ENCODE measurements at regions not wholly inside any gene's neighbourhood (a gene's known extent, or its start where the extent isn't known, plus 50 kb on each side); places are given as distances from the start of the nearest gene placed in this dataset.

DNA sequence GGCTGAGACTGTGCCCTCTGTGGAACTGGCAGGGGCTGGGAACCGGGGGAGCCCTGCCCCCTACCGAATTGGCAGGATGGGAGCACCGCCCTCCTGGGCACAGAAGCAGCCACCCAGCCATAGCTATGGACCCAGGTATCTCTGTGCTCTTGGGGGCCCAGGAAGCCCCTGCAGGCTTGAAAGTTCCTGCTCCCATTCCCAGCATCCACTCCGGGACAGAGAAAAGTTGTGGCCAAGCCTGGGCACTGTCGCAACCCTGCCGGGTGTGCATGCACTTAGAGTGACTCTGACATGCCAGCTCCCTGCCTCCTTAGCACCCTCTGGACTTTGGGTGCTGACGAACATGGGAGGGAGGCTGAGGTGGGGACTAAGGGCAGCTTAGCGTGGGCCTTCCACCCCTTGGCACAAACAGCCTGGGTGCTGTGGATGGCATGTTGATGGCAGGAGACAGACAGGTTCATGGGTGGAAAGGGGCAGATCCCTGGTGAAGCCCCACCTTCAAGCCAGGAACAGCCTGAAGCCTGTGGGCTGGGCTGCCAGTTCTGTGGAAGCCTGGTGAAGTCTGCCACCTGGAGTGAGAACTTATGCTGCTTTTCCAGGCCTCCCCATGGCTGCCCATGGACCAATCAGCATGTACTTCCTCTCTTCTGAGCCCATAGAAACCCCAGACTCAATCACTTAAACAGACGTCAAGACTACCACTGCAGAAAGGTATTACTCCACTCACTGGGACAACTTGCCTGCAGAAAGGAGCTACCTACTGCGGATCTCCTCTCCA, 279.0 kb downstream of the ATXN7L3B start:
- Mint-ChIP-seq H3K4me3 (no peak overlapping the region), H3K9me3 (ENCODE audit: low read depth) (peaks cover 6% of the 10 kb centered on the region), H3K27me3 (no peaks in the 10 kb centered on the region), H3K4me1 (ENCODE audit: low read depth) (no peaks in the 10 kb centered on the region), H3K36me3 (no peaks in the 10 kb centered on the region), H3K27ac (no peak overlapping the region)

DNA sequence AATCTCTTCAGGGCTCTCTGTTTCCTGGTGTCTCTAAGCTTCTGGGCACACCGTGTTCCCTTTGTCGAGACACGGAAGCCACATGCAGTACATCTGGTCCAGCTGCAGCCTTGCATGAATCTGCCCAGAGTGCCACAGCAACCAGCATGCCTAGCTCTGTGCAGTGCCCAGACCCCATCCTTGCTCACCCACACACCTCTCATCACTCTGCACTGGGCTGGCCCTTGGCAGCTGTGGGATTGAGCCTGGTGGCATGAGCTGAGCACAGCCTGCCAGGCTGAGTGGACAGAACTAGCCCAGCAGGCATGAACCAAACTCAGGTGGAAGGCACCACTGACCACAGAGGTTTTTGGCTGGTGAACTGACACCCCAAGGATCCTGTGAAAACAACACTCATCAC, 279.9 kb downstream of the ATXN7L3B start:
- Mint-ChIP-seq H3K9me3 (ENCODE audit: low read depth) (peaks cover 6% of the 10 kb centered on the region), H3K4me3 (no peak overlapping the region), H3K4me1 (ENCODE audit: low read depth) (no peaks in the 10 kb centered on the region), H3K27me3 (no peaks in the 10 kb centered on the region), H3K27ac (no peak overlapping the region), H3K36me3 (no peaks in the 10 kb centered on the region)

DNA sequence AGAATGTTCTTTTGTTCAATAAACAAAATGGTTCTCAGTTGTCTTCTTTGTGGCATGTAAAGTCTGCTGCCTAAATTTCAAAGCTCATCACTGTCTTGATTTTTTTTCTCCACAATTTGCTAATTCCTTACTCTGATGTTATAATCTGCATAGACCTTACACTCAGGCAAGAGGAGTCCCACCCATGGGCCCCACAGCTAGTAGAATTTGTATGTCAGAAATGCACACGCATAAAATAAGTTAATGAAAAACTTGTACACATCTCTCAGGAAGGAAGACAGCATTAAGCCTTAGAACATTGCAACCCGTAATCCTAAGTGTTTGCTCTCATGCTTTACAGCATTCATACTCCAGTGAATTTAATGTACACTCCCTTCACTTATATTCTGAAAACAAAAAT, 280.8 kb downstream of the ATXN7L3B start:
- no peaks in the 10 kb centered on the region for H3K4me1 Mint-ChIP-seq (ENCODE audit: low read depth)
- no peaks in the 10 kb centered on the region for H3K36me3 Mint-ChIP-seq
- no peaks in the 10 kb centered on the region for H3K27me3 Mint-ChIP-seq
- no peak overlapping the region for H3K27ac Mint-ChIP-seq
- no peak overlapping the region for H3K4me3 Mint-ChIP-seq
- H3K9me3 Mint-ChIP-seq (ENCODE audit: low read depth), result peaks cover 6% of the 10 kb centered on the region

DNA sequence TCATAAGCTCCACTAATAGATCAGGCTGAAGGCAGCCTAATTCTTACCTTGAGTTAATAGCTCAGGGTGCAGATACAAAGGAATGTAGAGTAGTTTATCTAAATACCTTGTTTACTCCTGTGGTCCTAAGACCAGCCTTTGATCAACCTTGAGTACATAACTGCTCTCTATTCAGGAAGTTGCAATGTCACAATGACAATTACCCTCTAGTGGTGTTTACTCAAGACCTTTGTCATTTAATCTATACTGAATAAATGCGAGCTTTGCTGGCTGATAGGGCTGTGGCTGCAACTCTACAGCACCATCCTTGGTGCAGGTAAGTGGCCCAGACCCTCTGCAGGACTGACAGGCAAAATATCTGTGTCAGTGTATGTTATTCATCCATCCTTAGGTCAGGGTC, 282.7 kb downstream of the ATXN7L3B start:
- Mint-ChIP-seq H3K27ac (no peak overlapping the region), H3K9me3 (ENCODE audit: low read depth) (peaks cover 14% of the 10 kb centered on the region), H3K27me3 (no peaks in the 10 kb centered on the region), H3K36me3 (no peaks in the 10 kb centered on the region), H3K4me1 (ENCODE audit: low read depth) (no peaks in the 10 kb centered on the region), H3K4me3 (no peak overlapping the region)

DNA sequence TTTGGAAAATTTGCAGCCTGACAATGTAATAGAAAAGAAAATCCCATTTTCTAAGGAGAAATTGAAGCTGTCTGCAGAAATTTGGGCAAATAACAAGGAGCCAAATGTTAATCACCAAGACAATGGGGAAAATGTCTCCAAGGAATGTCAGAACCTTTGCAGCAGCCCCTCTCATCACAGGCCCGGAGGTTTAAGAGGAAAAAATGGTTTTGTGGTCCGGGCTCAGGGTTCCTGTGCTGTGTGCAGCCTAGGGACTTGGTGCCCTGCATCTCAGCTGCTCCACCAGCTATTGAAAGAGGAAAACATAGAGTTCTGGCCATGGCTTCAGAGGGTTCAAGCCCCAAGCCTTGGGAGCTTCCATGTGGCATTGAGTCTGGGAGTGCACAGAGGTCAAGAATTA, 298.9 kb downstream of the ATXN7L3B start:
- no peak overlapping the region for H3K4me3 Mint-ChIP-seq
- H3K27ac Mint-ChIP-seq, result no peak overlapping the region
- H3K27me3 Mint-ChIP-seq, result no peaks in the 10 kb centered on the region
- peaks cover 8% of the 10 kb centered on the region for H3K9me3 Mint-ChIP-seq (ENCODE audit: low read depth)
- no peaks in the 10 kb centered on the region for H3K4me1 Mint-ChIP-seq (ENCODE audit: low read depth)
- H3K36me3 Mint-ChIP-seq, result no peaks in the 10 kb centered on the region

DNA sequence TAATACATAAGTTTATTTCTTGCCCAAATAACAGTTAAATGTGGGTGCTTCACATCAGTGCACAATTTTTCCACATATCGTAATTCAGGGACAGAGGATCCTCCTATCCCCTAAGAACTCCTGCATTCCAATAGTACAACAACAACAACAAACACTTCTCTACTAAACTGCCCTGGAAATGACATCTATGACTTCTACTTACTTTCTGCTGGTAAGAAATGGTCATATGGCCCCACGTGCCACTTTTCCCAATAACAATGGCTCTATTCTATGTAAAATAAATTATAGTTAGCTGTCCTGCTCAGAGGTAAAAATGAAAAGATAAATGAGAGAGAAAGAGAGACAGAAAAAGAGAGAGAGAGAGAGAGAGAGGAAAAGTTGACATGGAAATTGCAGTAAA, 308.5 kb downstream of the ATXN7L3B start:
- H3K36me3 Mint-ChIP-seq, result no peaks in the 10 kb centered on the region

DNA sequence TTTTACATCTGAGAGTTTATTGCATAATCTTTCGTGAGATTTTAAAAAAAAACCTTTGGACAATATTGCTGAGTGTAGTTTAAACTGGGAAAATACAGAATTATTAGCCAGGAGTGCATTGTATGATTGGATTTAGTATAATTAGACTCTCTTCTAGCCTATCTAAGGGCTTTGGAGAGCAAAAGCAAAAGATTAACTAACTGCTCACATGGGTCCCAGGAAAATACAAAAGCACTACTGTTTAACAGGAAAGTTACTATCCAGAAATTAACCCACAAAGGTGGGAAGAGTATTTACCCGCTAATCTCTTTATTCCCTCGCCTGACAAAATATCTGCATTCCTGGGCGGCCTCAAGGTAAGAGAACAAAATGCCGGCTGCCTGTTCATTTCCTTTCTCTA, 309.5 kb downstream of the ATXN7L3B start:
- H3K4me1 Mint-ChIP-seq (ENCODE audit: low read depth), result no peaks in the 10 kb centered on the region
- H3K27ac Mint-ChIP-seq, result no peak overlapping the region
- no peaks in the 10 kb centered on the region for H3K9me3 Mint-ChIP-seq (ENCODE audit: low read depth)
- H3K36me3 Mint-ChIP-seq, result no peaks in the 10 kb centered on the region
- H3K4me3 Mint-ChIP-seq, result no peak overlapping the region
- no peaks in the 10 kb centered on the region for H3K27me3 Mint-ChIP-seq

More for the DNA sequence above, 308.5 kb downstream of the ATXN7L3B start:
- Mint-ChIP-seq H3K27ac (no peak overlapping the region), H3K27me3 (no peaks in the 10 kb centered on the region), H3K4me3 (no peak overlapping the region), H3K9me3 (ENCODE audit: low read depth) (no peaks in the 10 kb centered on the region), H3K4me1 (ENCODE audit: low read depth) (no peaks in the 10 kb centered on the region)

DNA sequence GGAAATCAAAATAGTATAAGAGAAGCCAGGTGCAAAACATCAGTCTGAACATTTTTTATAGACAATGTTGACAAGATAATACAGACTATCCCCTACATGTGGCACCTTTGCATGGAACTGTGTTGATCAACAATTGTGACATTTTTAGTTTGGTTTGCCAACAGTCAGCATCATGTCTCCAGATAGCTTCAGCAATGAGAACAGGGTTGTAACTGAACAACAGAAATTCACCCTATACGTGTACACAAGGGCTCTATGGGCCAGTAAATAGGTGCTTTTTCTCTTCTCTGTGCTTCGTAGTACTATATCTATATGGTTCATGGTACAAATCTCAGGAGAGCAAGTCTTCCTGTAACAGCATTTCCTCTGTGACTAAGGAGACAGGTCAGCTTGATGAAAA, 310.4 kb downstream of the ATXN7L3B start:
- Mint-ChIP-seq H3K9me3 (ENCODE audit: low read depth) (no peaks in the 10 kb centered on the region), H3K27ac (no peak overlapping the region), H3K27me3 (no peaks in the 10 kb centered on the region), H3K4me1 (ENCODE audit: low read depth) (no peaks in the 10 kb centered on the region), H3K36me3 (no peaks in the 10 kb centered on the region), H3K4me3 (no peak overlapping the region)

DNA sequence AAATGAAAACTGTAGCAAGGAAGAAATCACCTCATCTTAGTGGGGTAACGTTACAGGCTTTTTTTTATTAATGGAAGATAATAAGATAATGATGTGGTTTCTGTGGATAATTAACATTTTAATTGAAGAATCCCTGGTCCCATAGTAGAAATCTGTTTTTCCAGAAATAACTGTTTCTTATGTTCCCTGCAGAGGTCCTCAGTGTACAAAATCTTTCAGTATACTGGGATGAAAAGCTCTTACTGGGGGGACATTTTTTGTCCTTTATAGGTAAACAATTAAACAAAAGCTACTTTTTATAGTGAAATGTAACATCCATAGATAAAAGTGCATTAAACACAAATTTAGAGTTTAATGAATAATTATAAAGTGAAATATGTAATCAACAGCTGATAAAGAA, 312.2 kb downstream of the ATXN7L3B start:
- H3K4me1 Mint-ChIP-seq (ENCODE audit: low read depth), result no peaks in the 10 kb centered on the region
- no peaks in the 10 kb centered on the region for H3K9me3 Mint-ChIP-seq (ENCODE audit: low read depth)
- H3K36me3 Mint-ChIP-seq, result no peaks in the 10 kb centered on the region
- H3K4me3 Mint-ChIP-seq, result no peak overlapping the region
- no peaks in the 10 kb centered on the region for H3K27me3 Mint-ChIP-seq
- no peak overlapping the region for H3K27ac Mint-ChIP-seq

DNA sequence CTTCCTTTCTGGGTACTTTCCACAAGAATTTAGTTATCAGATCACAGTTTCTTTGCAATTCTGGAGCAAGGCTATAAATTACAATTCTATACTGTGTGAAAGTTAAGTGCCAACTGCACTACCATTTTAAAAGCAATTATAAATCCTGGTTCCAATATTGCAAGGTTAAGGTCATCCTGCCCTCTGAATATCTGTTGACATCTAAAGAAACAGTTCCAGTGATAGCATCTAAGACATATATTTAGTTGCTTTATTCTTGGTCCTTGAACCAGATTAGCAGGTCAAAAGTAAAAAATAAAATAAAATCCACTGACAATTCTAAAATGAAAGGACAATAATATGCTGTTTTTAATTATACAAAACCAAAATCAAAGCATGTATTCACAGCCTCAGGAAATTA, 334.2 kb downstream of the ATXN7L3B start:
- Mint-ChIP-seq H3K4me3 (no peak overlapping the region), H3K9me3 (ENCODE audit: low read depth) (no peaks in the 10 kb centered on the region), H3K27me3 (no peaks in the 10 kb centered on the region)

DNA sequence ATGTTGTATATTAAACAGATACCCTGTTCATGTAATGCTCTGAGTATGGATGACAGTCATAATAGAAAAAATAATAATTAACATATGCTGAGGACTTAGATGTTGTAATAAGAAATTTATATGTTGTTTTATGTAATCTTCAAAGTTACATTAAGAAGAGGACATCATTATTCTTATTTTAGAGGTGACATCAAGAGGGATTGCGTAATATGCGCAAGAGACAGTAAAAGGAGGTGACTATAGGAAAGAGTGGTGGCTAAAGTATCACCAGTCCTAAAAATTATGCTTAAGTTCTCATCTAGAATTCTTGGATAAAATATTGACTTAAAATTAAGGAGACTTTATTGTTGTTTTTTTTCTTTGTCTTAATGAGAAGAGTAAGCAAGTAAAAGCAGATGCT, 323.9 kb downstream of the KCNC2 start:
- H3K27me3 Mint-ChIP-seq, result no peaks in the 10 kb centered on the region
- H3K4me1 Mint-ChIP-seq (ENCODE audit: low read depth), result peaks cover 5% of the 10 kb centered on the region
- H3K27ac Mint-ChIP-seq, result no peak overlapping the region
- H3K4me3 Mint-ChIP-seq, result no peak overlapping the region
- H3K36me3 Mint-ChIP-seq, result no peaks in the 10 kb centered on the region
- peaks cover 6% of the 10 kb centered on the region for H3K9me3 Mint-ChIP-seq (ENCODE audit: low read depth)

More for the DNA sequence above, 334.2 kb downstream of the ATXN7L3B start:
- H3K27ac Mint-ChIP-seq, result no peak overlapping the region
- peaks cover 3% of the 10 kb centered on the region for H3K4me1 Mint-ChIP-seq (ENCODE audit: low read depth)
- no peaks in the 10 kb centered on the region for H3K36me3 Mint-ChIP-seq

DNA sequence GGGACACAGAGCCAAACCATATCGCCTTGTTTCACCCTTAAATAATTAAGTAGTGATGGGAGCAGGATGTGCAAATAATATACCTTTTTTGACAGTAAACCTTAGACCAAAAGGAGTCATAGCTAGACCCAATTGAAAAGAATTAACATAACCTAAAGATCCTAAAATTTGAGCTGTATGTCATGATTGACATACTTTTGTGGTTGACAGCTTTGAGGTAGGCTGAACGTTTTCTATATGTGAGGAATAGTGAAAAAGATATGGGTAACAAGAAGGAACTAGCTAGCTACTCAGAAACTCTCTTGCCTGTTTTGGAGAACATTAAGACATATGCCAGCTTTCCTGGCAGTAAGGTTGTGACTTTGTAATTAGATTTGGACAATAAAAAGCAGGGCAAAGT, 320.6 kb downstream of the KCNC2 start:
- no peaks in the 10 kb centered on the region for H3K36me3 Mint-ChIP-seq
- peaks cover 23% of the 10 kb centered on the region for H3K4me1 Mint-ChIP-seq (ENCODE audit: low read depth)
- H3K9me3 Mint-ChIP-seq (ENCODE audit: low read depth), result peaks cover 3% of the 10 kb centered on the region
- no peak overlapping the region for H3K27ac Mint-ChIP-seq
- H3K27me3 Mint-ChIP-seq, result no peaks in the 10 kb centered on the region
- H3K4me3 Mint-ChIP-seq, result no peak overlapping the region

DNA sequence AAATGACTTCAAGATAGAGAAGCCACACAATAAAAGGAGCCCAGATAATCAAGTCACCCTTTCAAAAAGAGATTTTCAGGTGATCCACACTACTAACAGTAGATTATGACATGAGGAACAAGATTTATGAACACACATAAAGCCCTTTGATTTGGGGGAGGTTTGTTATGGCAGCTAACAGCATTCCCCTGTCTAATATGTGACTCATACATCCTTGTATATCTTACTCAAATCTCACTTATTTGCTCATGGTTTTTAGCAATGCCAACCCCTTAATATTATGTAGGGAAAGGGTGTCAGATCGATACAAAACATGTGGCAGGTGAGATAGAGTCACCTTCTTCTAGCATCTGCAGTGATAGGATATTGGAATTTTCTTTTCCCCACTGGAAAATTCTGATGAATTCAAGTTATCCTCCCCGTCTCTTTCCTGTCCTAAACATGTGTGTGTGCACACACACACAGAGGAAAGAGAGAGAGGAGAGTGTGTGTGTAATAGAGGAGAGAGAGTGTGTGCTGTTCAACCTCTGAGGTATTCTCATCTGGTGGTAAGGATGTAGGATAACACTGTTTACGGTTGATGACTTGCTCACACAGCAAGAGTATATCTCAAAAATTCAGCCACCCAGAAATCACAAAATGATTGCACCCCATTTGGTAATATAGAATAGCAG, 319.9 kb downstream of the KCNC2 start:
- Mint-ChIP-seq H3K9me3 (ENCODE audit: low read depth) (peaks cover 3% of the 10 kb centered on the region), H3K27me3 (no peaks in the 10 kb centered on the region), H3K4me3 (no peak overlapping the region), H3K27ac (no peak overlapping the region), H3K4me1 (ENCODE audit: low read depth) (peaks cover 23% of the 10 kb centered on the region), H3K36me3 (no peaks in the 10 kb centered on the region)

DNA sequence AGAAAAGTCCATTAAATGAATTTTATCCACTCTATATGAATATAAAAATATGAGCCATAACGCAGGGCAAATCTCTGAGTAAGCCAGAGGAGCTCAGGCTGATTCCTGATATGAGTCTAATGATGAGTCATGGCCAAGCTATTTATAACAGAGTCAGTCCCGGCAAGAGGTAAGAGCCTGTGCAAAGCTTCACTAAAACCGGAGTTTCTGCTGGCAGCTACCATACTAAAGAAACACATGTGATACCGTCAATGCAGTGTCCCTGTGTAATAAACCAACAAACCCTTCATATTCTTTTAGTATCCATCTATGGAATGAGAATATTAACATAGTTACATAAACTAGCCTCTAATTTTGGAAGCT, 319.4 kb downstream of the KCNC2 start:
- H3K9me3 Mint-ChIP-seq (ENCODE audit: low read depth), result peaks cover 3% of the 10 kb centered on the region
- no peak overlapping the region for H3K4me3 Mint-ChIP-seq
- H3K27ac Mint-ChIP-seq, result no peak overlapping the region
- peaks cover 23% of the 10 kb centered on the region for H3K4me1 Mint-ChIP-seq (ENCODE audit: low read depth)
- H3K27me3 Mint-ChIP-seq, result no peaks in the 10 kb centered on the region
- no peaks in the 10 kb centered on the region for H3K36me3 Mint-ChIP-seq

DNA sequence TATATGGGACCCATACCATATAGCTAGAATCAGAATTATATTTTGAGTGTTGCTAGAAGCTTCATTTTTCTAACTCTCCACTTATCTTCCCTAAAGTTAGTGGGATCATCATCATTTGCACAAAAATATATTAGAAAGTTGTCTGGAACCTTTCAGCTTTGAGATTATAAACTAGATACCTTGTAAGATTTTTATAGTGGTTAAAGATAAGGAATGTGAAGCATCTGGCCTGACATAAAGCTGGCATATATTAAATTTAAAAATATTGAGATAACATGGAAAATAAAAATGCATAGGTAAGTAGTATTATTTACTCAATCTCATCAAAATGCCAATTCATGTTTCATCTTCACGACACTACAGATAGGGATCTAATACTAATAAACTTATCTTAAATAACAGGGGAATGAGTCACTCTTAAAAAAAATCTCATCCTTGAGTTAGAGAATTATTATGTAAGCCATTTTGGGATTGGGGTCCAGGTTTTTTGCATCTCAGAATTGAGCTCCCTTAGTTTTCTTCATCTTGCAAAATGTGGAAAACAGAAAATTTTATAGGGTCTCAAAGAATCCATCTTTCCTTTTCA, 318.5 kb downstream of the KCNC2 start:
- Mint-ChIP-seq H3K4me3 (no peak overlapping the region), H3K9me3 (ENCODE audit: low read depth) (peaks cover 3% of the 10 kb centered on the region), H3K27ac (no peak overlapping the region), H3K36me3 (no peaks in the 10 kb centered on the region), H3K27me3 (no peaks in the 10 kb centered on the region), H3K4me1 (ENCODE audit: low read depth) (peaks cover 23% of the 10 kb centered on the region)
